NCI-H748 treated with DMSO at 0.1 percent for 48 hours (cell line): ENCODE measurements at regions not wholly inside any gene's neighbourhood (a gene's known extent, or its start where the extent isn't known, plus 50 kb on each side); places are given as distances from the start of the nearest gene placed in this dataset.
A peak's percentile ranks its signal among the peaks of the same experiment; 100 is the strongest.

Experiments
- DNase-seq: peaks from one replicate; lab custom pipeline; 2025; lab: John Stamatoyannopoulos, UW

DNA sequence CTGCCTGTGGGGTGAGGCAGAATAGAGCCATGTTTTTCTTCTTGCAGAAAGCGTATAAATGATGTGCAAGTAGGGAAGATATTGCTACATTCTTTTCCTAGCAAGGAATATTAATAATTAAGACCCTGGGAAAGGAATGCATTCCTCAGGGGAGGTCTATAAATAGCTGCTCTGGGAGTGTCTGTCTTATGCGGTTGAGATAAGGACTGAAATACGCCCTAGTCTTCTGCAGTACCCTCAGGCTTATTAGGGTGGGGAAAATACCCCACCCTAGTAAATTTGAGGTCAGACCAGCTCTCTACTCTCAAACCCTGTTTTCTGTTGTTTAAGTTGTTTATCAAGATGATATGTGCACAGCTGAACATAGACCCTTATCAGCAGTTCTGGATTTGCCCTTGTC lies 155.9 kb upstream of the HMCN1 start:
- no peak for DNase-seq

DNA sequence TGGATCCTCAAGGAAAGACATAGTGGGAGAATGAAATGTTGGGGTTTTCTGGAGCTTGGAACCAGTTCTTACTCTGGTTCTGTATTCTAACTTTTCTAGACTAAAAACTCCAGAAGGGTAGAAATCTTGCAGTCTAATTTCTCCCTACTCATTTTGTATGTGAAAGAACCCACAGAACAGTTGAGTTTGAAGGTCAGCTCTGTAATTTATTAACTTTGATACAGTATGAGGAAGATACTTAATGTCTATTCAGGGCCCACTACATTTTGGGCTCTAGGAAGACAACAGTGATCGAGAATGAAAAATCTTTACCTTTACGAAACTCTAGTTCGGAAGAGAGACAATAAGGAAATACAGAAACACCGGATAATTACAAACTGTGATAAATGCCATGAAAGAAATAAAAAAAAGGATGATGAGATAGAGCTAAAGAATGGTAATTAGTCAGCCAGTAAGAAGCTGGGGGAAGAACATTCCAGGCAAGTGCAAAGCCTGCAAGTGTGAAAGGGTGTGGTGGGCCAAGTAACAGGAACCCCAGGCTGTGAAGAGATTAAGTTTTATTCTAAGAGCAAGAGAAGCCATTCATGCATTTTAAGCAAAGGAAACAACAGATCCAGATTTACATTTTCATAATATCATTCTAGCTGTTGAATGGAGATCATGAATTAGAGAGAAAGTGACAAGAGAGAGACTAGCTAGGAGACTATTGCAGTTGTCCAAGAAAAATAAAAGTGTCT lies 159.9 kb upstream of the HMCN1 start:
- no peak for DNase-seq

DNA sequence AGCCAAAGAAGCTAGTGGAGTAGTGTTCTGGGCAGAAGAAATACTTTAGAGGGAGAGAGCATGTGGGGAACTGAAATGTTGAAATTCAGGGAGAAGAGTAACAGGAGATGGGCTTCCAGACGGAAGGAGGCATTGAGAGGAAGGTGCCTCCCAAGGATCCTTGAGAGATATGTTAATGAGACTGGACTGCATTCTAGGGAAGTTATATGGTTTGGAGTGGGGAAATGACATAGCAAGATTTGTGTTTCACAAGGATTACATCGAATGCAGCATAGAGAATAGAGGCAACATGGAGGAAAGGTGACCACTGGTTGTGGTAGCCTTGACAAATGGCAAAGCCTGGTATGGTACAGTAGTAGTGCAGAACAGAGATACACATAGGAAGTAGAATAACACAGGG lies 160.5 kb upstream of the HMCN1 start:
- DNase-seq, result no peak

DNA sequence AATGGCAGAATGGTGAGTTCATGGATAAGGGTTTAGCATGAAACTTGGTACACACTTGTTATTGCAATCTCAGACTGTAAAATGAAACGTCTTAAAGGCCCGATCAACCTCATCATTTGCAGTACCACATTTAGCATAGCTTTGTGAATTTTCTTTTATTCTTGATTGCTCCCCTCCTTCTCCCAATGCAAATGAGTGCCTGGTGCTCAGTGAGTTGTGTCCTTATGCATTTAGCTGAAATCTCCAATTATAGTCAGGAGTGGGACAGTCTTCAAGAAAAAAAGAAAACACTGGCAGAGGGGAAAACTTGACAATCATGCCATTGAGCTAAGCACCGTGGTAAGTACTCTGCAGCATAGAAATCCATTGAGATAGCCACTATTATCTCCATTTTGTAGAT lies 161.0 kb upstream of the HMCN1 start:
- no peak for DNase-seq

DNA sequence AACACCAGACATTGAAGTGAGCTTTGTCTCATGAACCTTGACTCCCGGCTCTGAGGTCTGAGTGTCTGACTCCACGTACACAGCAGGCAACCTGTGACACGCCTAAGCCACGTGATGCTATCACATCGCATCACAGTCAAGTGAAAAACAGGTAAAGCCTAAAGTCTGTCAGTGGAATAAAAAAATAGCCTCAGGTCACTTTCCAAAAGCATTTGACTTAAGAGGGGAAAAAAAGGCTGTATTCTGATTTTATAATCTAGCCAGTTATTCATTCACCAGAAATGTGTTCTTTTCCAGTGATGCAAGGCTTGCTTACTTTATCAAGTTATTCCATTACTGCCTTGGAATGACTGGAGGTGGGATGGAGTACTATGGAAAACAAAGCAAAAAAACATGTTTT lies 163.2 kb upstream of the HMCN1 start:
- DNase-seq, result no peak

DNA sequence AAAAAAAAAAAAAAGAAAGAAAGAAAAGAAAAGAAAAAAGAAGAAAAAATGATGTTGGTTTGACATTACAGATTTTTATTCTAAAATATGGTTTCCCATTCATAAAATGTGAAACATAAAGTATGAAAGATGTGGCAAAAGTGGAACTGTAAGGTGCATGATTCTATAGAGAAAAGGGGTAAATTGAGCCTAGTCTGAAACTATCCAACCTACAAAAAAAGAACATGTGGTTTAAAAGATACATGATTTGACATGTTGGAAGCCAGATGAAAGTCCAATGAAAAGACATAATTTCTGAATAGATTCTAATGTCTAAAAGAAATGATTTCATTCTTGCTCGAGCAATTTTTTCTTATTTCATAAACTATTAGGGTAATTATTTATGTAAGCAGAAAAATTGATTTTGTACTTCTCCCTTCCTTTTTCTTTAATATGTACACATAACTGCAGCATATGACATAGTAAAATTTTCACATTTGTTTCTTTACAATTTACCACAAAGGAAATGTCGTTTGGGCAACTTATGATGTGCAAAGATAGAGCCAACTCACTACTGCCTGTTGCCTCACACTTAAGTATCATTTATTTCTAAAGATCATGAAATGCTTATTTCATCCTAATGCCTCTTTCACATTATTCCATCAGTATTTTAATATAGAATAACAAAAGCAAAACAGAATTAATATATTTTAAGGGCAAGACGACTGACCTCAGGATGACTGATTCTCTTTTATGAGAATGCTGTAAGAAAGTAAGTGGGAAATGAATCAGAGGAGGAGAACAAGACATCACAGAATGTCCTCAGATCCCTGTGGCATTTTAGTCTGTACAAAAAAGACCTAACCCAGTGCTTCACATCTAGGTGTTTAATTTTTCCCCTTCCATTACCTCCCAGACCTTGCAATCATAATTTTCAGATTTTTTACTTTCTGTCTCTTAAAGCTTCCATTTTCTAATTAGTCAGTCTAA lies 165.8 kb upstream of the HMCN1 start:
- no peak for DNase-seq

DNA sequence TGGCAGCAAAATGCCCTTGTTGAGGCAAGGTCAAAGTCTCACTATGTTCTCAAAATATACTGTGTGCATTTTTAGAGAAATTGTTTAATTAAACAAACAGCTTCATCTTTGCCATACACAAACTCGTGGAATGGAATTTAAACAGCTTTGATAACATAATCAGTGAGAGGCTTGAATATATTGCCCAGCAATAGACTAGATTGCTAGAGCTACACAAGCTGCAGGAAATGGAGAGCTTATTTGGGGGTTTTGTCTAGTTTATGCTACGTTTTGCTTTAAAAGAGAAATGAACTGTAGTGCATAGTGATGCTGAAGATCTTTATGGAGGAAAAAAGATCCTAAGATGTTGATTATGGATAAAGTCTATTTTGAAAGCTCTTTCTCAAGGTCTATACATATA lies 166.8 kb upstream of the HMCN1 start:
- DNase-seq, result no peak

DNA sequence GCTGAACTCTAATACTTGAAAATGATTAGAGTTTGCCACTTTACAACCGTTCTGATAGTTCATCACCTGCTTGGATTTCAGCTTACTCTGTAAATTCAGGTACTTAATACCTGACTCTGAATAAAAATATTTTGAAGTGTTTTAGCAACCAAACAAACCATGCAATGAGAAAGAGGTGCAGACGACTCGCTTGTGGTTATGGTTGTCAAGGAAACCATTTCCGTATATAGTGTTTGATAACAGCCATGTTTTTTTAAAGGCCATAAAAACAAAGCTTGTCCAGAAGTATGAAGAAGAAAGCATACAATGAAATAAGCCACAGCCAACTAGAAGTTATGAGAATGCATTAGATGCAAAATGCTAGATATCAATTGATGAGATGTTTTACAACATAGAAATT lies 167.2 kb upstream of the HMCN1 start:
- DNase-seq, result peak; percentile 68

DNA sequence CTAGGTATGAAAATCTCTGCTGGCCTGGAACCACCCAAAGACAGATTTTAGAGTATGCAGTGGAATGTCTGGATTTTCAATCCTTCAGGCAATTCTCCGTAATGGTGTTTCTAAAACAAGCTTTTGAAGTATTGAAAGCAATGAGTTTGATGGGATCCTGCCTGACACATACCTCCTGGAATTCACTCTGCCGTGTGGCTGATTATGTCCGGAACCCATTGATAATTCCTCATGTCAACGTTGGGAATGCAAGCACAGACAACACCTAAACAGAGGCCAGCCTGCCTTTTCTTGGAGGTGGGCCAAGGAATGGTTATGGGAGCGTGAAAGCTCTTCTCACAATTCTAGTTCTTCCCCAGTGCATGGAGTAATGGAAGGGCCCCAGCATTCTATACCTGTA lies 168.9 kb upstream of the HMCN1 start:
- no peak for DNase-seq

DNA sequence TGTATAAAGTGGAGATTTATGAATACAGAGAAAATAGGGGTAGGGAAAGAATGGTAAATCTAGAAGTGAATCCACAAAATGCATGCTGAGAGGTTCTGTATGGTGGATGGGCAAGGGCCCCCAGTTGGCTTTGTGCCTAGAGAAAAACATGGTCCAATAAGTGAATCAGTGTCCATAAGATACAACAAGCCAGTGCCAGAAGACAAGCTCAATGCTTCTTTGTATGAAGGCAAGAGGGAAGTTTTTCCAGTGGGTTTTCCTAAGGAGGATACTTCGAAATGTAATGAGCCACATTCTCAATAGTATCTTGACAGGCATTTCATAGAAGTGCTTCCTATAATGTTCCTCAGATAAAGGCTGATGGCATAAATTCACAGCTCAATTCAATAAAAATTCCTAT lies 169.4 kb upstream of the HMCN1 start:
- no peak for DNase-seq

DNA sequence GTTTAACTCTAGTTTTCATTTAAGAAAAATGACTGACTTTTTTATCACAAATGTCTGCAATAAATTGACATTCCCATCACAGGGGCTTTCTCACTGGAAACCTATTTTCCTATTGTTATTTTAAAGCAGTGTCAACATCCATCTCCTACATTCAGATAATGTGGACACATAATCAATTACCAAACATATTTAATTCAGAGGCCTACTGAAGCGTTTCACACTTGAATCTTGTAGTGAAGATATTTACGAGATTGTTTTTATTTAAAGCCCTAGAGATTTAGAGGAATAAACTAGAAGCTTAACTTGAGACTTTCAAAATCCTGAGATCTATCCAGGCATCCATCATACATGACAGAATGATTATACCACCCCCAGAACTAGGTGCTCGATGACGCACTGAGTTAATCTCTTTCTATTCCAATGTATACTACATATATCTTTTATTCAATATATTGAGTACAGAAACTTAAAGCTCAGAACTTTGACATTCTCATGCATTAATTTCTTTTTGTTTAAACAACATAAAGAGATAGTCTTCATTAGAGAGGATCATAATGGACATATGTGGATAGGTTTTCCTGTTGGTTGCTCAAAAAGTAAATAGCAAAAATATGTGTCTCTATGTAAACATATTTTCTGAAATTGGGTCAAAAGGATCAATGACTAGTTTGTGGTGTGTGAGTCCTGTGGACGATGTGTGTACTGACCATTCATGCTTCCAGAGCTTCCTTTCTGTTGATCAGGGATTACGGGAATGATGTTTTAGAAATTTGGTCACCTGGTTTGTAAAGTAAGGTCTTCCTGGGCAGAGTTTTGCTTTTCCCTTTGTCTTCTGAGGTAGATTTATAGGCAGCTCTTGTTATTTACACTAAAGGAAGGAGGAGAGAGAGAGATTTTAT lies 171.5 kb upstream of the HMCN1 start:
- DNase-seq, result no peak

DNA sequence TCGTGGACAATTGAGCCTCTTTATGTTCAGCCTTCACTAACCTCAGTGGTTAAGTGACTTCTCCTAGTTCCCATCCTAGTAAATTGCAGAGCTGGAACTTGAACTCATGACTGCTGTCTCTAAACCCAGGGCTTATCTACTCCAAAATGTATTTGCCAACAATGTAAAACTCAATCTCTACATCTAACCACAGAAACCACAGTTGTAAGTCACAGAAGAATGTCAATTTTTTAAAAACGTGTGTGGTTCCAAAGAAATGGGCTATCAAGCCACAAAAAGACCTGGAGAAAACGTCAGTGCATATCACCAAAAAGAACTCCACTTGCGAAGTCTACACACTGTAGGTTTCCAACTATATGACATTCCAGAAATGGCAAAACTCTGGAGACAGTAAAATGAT lies 172.6 kb upstream of the HMCN1 start:
- DNase-seq, result no peak

DNA sequence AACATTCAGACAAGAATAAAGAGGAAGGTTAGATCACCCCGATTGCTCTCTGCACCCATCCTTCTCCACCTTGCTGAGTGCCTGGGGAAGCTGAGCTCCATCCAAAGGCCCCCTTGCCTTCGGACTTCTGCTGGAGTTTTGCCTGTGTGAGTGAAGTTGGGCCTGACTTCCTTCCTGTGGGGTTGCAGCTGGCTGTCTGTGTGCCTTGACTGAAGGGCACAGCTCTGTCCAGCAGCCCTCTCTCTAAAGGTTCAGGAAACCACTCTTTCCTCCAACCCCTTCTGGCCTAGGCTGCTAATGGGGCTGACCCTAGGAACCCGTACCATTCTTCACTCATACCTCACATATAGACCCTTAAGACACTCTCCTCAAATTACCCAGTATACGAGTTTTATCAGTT lies 173.4 kb upstream of the HMCN1 start:
- DNase-seq, result no peak

DNA sequence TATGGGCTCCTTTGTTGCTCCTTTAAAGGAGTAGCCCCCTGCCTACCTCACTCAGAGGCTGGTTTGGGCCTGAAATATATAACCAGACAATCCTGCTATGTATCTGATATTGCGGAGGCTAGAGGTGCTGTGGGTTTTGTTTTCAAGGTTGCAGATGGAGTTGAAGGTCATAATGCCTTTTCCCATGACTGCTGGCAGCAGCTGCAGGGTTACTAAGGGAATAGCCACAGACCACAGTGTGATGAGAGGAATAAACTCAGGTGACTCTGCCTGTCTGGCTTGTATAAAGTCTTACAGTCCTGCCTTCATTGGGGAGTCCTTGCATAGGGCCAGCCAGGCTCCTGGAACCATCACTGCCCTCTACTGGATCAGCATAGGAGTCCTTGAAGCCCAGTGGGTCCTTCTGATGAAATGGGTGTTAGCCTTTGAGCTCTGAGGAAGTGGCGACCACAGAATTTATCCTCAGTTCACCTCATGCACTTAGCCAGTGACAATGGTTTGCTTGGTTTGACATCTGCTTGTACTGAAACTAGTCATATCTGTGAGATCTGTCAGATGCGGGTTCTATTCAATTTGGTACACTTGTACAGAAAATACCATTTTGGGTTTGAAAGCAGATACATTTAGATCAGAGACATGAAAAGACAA lies 174.4 kb upstream of the HMCN1 start:
- DNase-seq, result no peak

DNA sequence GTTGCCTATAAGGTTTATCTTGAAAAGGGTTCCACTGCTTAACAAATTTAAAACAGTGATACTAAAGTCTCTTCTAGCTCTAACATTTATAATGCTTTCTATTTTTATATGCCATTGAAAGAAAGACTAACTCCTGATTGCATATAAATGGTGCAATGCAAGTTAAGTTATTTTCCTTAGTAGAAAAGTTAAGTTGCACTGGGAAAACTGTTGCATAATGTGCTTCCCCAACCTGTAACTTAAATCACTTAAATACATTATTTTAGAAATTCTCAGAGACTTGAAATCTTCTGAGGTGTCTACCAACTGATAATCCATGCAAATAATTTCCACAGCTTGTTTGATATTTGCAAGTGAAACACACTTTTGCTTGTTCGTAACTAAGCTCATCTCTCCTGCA lies 175.0 kb upstream of the HMCN1 start:
- no peak for DNase-seq

DNA sequence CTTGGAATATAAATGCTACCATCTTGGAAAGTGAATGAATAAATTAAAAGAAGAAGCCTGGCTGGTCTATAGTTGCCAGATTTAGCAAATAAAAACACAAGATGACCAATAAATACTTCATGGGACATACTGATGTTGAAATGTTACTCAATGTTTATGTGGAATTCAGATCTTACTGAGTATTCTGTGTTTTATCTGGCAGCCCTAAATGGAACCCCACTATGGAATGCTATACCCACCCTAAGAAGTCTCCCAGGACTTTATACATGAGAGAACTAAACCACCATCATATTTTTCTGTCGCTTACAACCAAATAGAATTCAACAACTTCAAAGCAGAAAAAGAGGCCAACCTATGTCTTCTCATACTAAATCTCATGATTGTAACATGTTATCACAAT lies 177.6 kb upstream of the HMCN1 start:
- DNase-seq, result no peak

DNA sequence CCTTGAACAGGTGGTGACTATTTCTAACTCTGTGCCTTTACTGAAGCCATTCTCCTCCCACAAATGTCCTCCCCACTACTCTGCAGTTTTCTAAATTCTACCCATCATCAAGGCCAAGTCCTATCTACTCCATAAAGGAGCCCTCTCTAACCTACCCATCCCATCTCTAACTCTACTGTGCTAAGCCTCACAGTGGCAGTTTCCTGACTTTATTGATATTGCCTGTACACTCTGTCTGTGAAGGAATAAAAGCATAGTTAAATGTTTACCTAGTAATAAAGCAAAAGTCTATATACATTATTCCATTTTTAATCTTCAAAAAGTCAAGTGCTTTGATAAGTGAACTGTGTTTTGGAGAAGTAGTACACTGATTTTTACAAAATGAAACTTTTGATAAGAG lies 178.4 kb upstream of the HMCN1 start:
- no peak for DNase-seq

DNA sequence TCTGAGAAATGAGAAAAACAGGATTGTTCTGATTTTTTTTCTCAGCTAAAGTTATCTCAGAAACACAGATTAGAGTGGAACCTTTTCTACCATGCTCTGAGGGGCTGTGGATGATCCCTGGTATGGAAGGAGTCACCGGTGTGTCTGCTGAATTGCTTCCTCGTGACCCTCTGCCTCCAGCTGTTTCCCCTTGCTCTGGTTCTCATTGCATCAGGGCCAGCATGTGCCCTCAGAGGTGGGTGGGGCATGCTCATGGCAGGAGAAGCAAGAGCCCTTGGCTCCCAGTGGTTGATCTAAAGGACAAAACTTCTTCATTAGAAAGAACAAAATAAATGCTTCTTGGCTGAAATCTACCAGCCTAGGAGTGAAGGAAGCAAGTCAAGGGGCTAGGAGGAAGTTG lies 183.2 kb upstream of the HMCN1 start:
- DNase-seq, result no peak

DNA sequence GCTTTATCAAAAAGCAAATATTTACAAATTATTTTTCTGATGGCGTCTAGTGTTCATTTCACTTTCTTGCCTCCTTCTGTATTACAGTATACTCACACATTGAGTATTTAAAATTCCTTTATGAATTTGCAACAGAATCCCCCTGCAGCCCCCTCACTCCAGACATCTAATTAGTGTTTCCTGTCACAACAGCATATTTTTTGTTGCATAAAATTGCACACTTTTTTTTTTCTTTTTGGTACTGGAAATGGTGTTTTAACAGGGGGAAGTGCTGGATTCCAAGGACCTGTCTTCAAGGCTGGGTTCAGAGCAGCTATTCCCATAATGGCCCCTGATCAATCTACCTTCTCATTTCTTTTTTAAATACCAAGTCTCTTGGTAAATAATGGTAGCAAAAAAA lies 184.3 kb upstream of the HMCN1 start:
- DNase-seq, result no peak

DNA sequence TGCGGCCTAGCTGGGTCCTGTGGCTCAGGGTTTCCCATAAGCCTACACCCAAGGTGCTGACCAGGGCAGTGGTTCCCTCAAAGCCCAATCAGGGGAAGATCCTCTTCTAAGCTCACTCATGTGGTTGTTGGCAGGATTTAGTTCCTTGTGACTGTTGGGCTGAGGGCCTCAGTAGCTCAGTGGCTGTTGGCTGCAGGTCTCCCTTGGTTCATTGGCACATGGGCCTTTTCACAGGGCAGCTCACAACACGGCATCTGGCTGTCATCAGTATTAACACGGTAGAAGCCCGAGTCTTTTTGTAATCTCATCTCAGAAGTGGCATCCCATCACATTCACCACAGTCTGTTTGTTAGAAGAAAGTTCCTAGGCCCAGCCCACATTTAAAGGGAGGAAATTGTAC lies 188.2 kb upstream of the HMCN1 start:
- DNase-seq, result no peak

DNA sequence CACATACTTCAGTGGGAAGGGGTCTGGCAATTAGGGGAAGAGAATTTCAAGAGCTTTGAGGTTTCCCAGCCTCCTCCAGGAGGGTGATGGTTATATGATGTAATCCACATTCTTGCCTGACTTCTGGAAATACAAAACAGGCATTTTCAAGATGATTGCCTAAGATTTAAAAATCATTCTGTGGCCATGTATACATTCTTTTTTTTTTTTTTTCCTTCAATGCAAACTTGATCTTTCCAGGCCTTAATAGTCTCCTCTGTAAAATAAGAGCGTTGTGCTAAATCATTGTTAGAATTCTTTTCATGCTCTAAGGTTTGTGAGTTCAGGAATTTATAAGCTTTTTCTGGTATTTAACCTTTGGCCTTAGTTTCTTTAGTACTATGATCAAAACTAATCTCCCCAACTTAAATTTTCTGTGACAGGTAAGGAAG lies 192.3 kb upstream of the HMCN1 start:
- DNase-seq, result no peak

DNA sequence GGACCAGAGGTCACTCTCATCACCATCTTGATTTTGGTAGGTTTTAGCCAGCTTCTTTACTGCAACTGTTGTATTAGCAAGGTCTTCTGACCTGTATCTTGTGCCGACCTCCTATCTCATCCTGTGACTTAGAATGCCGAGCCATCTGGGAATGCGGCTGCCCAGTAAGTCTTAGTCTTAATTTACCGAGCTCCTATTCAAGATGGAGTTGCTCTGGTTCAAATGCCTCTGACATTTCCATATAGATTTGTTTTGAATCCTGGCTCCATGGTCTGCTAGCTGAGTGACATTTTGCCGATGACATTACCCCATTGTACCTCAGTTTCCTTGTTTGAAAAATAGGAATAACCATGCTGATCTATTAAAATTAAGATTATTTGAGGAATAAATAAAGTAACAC lies 193.9 kb upstream of the HMCN1 start:
- DNase-seq, result no peak
